Peyer's patch (tissue), 4 donors: ENCODE measurements at regions not wholly inside any gene's neighbourhood (a gene's known extent, or its start where the extent isn't known, plus 50 kb on each side); places are given as distances from the start of the nearest gene placed in this dataset.

Experiments
- CTCF ChIP-seq, 6 experiments: fragments of 450-650 bp in 4 of 6; fragments of 200-600 bp in 2 of 6; sonication (generic) in 1 of 6; IDR thresholded peaks; one replicate each; pipeline ENCODE4 v1.5.1; 2017 to 2019; ENCODE audit warnings: antibody characterized with exemption in 6 of 6, mild to moderate bottlenecking in 3 of 6, moderate library complexity in 1 of 6
- POLR2A ChIP-seq, 2 donors: fragments of 450-650 bp; IDR thresholded peaks; one replicate each; pipeline ENCODE4 v1.5.1; 2017; ENCODE audit warnings: antibody characterized with exemption in 2 of 2, mild to moderate bottlenecking in 2 of 2, moderate library complexity in 2 of 2

GRCh38 chr11:109677876-109678275, 255.9 kb downstream of the C11orf87 start:
- no peak for TF ChIP-seq POLR2A (IDR thresholded peaks at IDR 0.05)
- no peak for TF ChIP-seq CTCF (IDR thresholded peaks at IDR 0.05)
